ENCODE measurements at regions not wholly inside any gene's neighbourhood (a gene's known extent, or its start where the extent isn't known, plus 50 kb on each side); places are given as distances from the start of the nearest gene placed in this dataset.

DNA sequence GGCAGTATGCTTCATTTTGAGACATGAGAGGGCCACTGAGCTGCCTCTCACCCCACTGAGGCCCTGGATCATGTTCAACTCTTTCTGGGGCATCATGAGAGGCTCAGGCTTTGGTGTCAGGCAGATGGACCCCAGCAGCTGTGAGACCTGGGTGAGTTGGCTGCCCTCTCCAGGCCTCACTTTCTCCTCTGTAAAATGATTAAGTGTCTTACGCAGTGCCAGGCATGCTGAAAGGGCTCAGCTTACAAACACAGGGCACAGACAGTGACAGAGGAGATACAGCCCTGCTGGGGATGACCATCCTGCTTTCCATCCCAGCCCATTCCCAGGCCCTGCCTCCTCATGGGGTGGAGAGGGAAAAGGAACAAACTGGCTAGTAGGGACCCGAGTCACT, 387.4 kb downstream of the MATN1 start:
- CTCF ChIA-PET (ENCODE audit: low intra/inter-chr PET ratio, low total read pairs), result no interaction called here
- H3K79me2 ChIP-seq (ENCODE audit: insufficient read depth, low read length), result no peaks in the 10 kb centered on the region
- ATAC-seq, result no peak
- H3K4me2 ChIP-seq (ENCODE audit: low read depth, low read length), result no peak overlapping the region
- no peaks in the 10 kb centered on the region for H3K36me3 ChIP-seq (replicated peaks in 1 of 2; ENCODE audit: control insufficient read depth in 1 of 2, insufficient read depth in 2 of 2, low read length in 2 of 2)
- H3K9ac ChIP-seq (ENCODE audit: insufficient read depth, low read depth, low read length), result no peak overlapping the region
- TF ChIP-seq RFX1 (IDR thresholded peaks at IDR 0.05) (no peak), HMG20A (CRISPR knock-in tag; IDR thresholded peaks at IDR 0.05; ENCODE audit: borderline replicate concordance) (no peak), ZNF550 (CRISPR knock-in tag; IDR thresholded peaks at IDR 0.05; ENCODE audit: borderline replicate concordance) (no peak), ZNF670 (CRISPR knock-in tag; IDR thresholded peaks at IDR 0.05; ENCODE audit: borderline replicate concordance) (no peak), ZNF17 (CRISPR knock-in tag; IDR thresholded peaks at IDR 0.05) (no peak), POGZ (CRISPR knock-in tag; IDR thresholded peaks at IDR 0.05) (no peak), ZNF737 (CRISPR knock-in tag; IDR thresholded peaks at IDR 0.05; ENCODE audit: borderline replicate concordance) (no peak), HNRNPLL (IDR thresholded peaks at IDR 0.05; ENCODE audit: low read depth, low read length, poor library complexity, severe bottlenecking) (no peak), CCAR2 (optimal IDR thresholded peaks at IDR 0.05; ENCODE audit: low read depth, low read length) (no peak)
- TF ChIP-seq, protein P1, sequence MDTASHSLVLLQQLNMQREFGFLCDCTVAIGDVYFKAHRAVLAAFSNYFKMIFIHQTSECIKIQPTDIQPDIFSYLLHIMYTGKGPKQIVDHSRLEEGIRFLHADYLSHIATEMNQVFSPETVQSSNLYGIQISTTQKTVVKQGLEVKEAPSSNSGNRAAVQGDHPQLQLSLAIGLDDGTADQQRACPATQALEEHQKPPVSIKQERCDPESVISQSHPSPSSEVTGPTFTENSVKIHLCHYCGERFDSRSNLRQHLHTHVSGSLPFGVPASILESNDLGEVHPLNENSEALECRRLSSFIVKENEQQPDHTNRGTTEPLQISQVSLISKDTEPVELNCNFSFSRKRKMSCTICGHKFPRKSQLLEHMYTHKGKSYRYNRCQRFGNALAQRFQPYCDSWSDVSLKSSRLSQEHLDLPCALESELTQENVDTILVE (CRISPR knock-in tag; IDR thresholded peaks at IDR 0.05), result no peak
- TF ChIP-seq, protein P2, sequence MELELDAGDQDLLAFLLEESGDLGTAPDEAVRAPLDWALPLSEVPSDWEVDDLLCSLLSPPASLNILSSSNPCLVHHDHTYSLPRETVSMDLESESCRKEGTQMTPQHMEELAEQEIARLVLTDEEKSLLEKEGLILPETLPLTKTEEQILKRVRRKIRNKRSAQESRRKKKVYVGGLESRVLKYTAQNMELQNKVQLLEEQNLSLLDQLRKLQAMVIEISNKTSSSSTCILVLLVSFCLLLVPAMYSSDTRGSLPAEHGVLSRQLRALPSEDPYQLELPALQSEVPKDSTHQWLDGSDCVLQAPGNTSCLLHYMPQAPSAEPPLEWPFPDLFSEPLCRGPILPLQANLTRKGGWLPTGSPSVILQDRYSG (CRISPR knock-in tag; IDR thresholded peaks at IDR 0.05), result no peak
- H2AFZ ChIP-seq (ENCODE audit: low read length), result no peak overlapping the region
- no TSS peak for BruUV-seq (replicated peaks)
- no peaks in the 10 kb centered on the region for H4K20me1 ChIP-seq (ENCODE audit: insufficient read depth, low read length)
- intact Hi-C loops (cut with micrococcal nuclease; ENCODE audit: unreplicated experiment), result no loop called here
- H3K4me1 ChIP-seq (ENCODE audit: insufficient read depth, low read length), result no peaks in the 10 kb centered on the region
- no peak overlapping the region for H3K27ac ChIP-seq (ENCODE audit: extremely low read length, insufficient read depth, low read length)
- no peaks in the 10 kb centered on the region for H3K27me3 ChIP-seq (ENCODE audit: control insufficient read depth in 1 of 2, insufficient read depth in 2 of 2, low read length in 2 of 2)
- POLR2A ChIA-PET, result no interaction called here
- 50% methylated on average over 1 of the region's 2 CpGs for WGBS (ENCODE audit: low lambda C conversion rate)
- FAIRE-seq, result no peak
- H3K4me3 ChIP-seq (replicated peaks in 1 of 3; ENCODE audit: insufficient read depth in 1 of 3, low read depth in 2 of 3, low read length in 3 of 3), result no peak overlapping the region
- no peaks in the 10 kb centered on the region for H3K9me3 ChIP-seq (ENCODE audit: low read length)
- no peak for DNase-seq (ENCODE audit: low spot score)
- in situ Hi-C loops (cut with HindIII; ENCODE audit: extremely low pct_ligation_motif_present, low pct_unique_long_range_greater_than_20kb), result no loop called here
